Dermis blood vessel endothelial cell (primary cell): ENCODE measurements at regions not wholly inside any gene's neighbourhood (a gene's known extent, or its start where the extent isn't known, plus 50 kb on each side); places are given as distances from the start of the nearest gene placed in this dataset.
A peak's percentile ranks its signal among the peaks of the same experiment; 100 is the strongest.

Source experiments
- DNase-seq: peaks from one replicate; pipeline ENCODE4 v3.0.0; 2010

- no peak for DNase-seq
Measured at GRCh38 chr4:79535516-79535915, 127.5 kb upstream of the GK2 start.

GRCh38 chr4:79528241-79528706, 120.2 kb upstream of the GK2 start:
- DNase-seq = no peak

GRCh38 chr4:79526641-79527565, 118.9 kb upstream of the GK2 start:
- no peak for DNase-seq

GRCh38 chr4:79516114-79516513, 108.1 kb upstream of the GK2 start:
- DNase-seq = no peak

- DNase-seq = no peak
Measured at GRCh38 chr4:79514621-79515329, 106.7 kb upstream of the GK2 start.

- no peak for DNase-seq
Measured at GRCh38 chr4:79513576-79513975, 105.5 kb upstream of the GK2 start.

GRCh38 chr4:79512363-79512762, 104.3 kb upstream of the GK2 start:
- no peak for DNase-seq

GRCh38 chr4:79502081-79502480, 94.1 kb upstream of the GK2 start:
- no peak for DNase-seq

- no peak for DNase-seq
Measured at GRCh38 chr4:79498282-79498681, 90.3 kb upstream of the GK2 start.

- no peak for DNase-seq
Measured at GRCh38 chr4:79497001-79497400, 89.0 kb upstream of the GK2 start.

- no peak for DNase-seq
Measured at GRCh38 chr4:79495447-79495846, 87.4 kb upstream of the GK2 start.

- DNase-seq = no peak
Measured at GRCh38 chr4:79492148-79492547, 84.1 kb upstream of the GK2 start.

GRCh38 chr4:79489506-79489905, 81.5 kb upstream of the GK2 start:
- no peak for DNase-seq

GRCh38 chr4:79476196-79476595, 68.2 kb upstream of the GK2 start:
- no peak for DNase-seq

GRCh38 chr4:79473439-79473724, 65.4 kb upstream of the GK2 start:
- DNase-seq = no peak

- DNase-seq = no peak
Measured at GRCh38 chr4:79472693-79473438, 64.8 kb upstream of the GK2 start.

- no peak for DNase-seq
Measured at GRCh38 chr4:79472036-79472435, 64.0 kb upstream of the GK2 start.

- DNase-seq = no peak
Measured at GRCh38 chr4:79471309-79471708, 63.3 kb upstream of the GK2 start.

- DNase-seq = peak; percentile 0
Measured at GRCh38 chr4:79467246-79467932, 59.4 kb upstream of the GK2 start.

- DNase-seq = no peak
Measured at GRCh38 chr4:79466621-79467020, 58.6 kb upstream of the GK2 start.
